HFFc6 (cell line): ENCODE measurements at regions not wholly inside any gene's neighbourhood (a gene's known extent, or its start where the extent isn't known, plus 50 kb on each side); places are given as distances from the start of the nearest gene placed in this dataset.

Experiments
- DNase-seq: peaks from one replicate; pipeline ENCODE4 v3.0.0-alpha.2; 2018
- H3K27ac Mint-ChIP-seq: 2 replicates; pipeline ENCODE4 v1.8.0; 2020; ENCODE audit warnings: mild to moderate bottlenecking, mixed read lengths
- H3K27me3 Mint-ChIP-seq: 2 replicates; pipeline ENCODE4 v1.8.0; 2021; ENCODE audit warnings: mild to moderate bottlenecking, moderate library complexity, mixed read lengths; ENCODE audit not compliant: insufficient read depth
- H3K36me3 Mint-ChIP-seq: 2 replicates; pipeline ENCODE4 v1.8.0; 2021; ENCODE audit warnings: low read depth, mixed read lengths
- H3K4me1 Mint-ChIP-seq: 2 replicates; pipeline ENCODE4 v1.8.0; 2020; ENCODE audit warnings: low read depth, mixed read lengths
- H3K4me3 Mint-ChIP-seq: 2 replicates; pipeline ENCODE4 v1.8.0; 2020; ENCODE audit warnings: mild to moderate bottlenecking, moderate library complexity, mixed read lengths
- H3K9me3 Mint-ChIP-seq: 2 replicates; pipeline ENCODE4 v1.8.0; 2020; ENCODE audit warnings: mild to moderate bottlenecking, mixed read lengths
- CTCF ChIP-seq: fragments of 200-600 bp; sonication (generic); IDR thresholded peaks from 2 replicates; pipeline ENCODE4 v1.5.0; 2021; ENCODE audit warnings: antibody characterized with exemption, mild to moderate bottlenecking

GRCh38 chr11:21924262-21924661 is 268.6 kb upstream of the ANO5 start:
- no peak for DNase-seq
- H3K4me3 Mint-ChIP-seq, result no peak overlapping the region
- H3K27me3 Mint-ChIP-seq, result no peaks in the 10 kb centered on the region
- H3K27ac Mint-ChIP-seq, result no peak overlapping the region
- H3K36me3 Mint-ChIP-seq, result no peaks in the 10 kb centered on the region
- no peak for TF ChIP-seq CTCF
- H3K9me3 Mint-ChIP-seq, result peaks cover 40% of the 10 kb centered on the region
- no peaks in the 10 kb centered on the region for H3K4me1 Mint-ChIP-seq

- no peak overlapping the region for H3K27ac Mint-ChIP-seq
These were observed 265.3 kb upstream of the ANO5 start for GRCh38 chr11:21927628-21928027.

GRCh38 chr11:21928847-21929246 is 264.0 kb upstream of the ANO5 start:
- Mint-ChIP-seq H3K36me3 (no peaks in the 10 kb centered on the region), H3K27me3 (no peaks in the 10 kb centered on the region), H3K4me3 (no peak overlapping the region), H3K4me1 (no peaks in the 10 kb centered on the region), H3K27ac (no peak overlapping the region), H3K9me3 (peaks cover 48% of the 10 kb centered on the region)
- no peak for TF ChIP-seq CTCF
- DNase-seq, result no peak

More at GRCh38 chr11:21927628-21928027, 265.3 kb upstream of the ANO5 start:
- no peaks in the 10 kb centered on the region for H3K27me3 Mint-ChIP-seq
- no peak for DNase-seq
- H3K4me1 Mint-ChIP-seq, result no peaks in the 10 kb centered on the region
- peaks cover 58% of the 10 kb centered on the region for H3K9me3 Mint-ChIP-seq
- TF ChIP-seq CTCF, result no peak
- H3K36me3 Mint-ChIP-seq, result no peaks in the 10 kb centered on the region
- no peak overlapping the region for H3K4me3 Mint-ChIP-seq

GRCh38 chr11:21930408-21930807 is 262.5 kb upstream of the ANO5 start:
- peaks cover 42% of the 10 kb centered on the region for H3K9me3 Mint-ChIP-seq
- H3K4me1 Mint-ChIP-seq, result no peaks in the 10 kb centered on the region
- no peaks in the 10 kb centered on the region for H3K27me3 Mint-ChIP-seq
- no peak overlapping the region for H3K27ac Mint-ChIP-seq
- no peak for DNase-seq
- H3K36me3 Mint-ChIP-seq, result no peaks in the 10 kb centered on the region
- no peak for TF ChIP-seq CTCF
- no peak overlapping the region for H3K4me3 Mint-ChIP-seq

- Mint-ChIP-seq H3K4me3 (no peak overlapping the region), H3K9me3 (peaks cover 41% of the 10 kb centered on the region), H3K27ac (no peak overlapping the region), H3K36me3 (no peaks in the 10 kb centered on the region), H3K27me3 (no peaks in the 10 kb centered on the region), H3K4me1 (no peaks in the 10 kb centered on the region)
- TF ChIP-seq CTCF, result no peak
- DNase-seq, result no peak
These were observed 261.3 kb upstream of the ANO5 start for GRCh38 chr11:21931436-21932101.
